C4-2B (cell line): ENCODE measurements at regions not wholly inside any gene's neighbourhood (a gene's known extent, or its start where the extent isn't known, plus 50 kb on each side); places are given as distances from the start of the nearest gene placed in this dataset.

ENCODE experiments used
- H3K27ac ChIP-seq: fragments of 450-650 bp; 2 replicates; pipeline ENCODE4 v1.5.1; 2017
- CTCF ChIP-seq: fragments of 450-650 bp; conservative IDR thresholded peaks from 2 replicates; pipeline ENCODE4 v1.5.1; 2017; ENCODE audit warnings: mild to moderate bottlenecking
- ZFX ChIP-seq: fragments of 450-650 bp; IDR thresholded peaks from 2 replicates; pipeline ENCODE4 v1.6.1; 2017

- H3K27ac ChIP-seq = no peak overlapping the region
- TF ChIP-seq ZFX (no peak), CTCF (no peak)
Measured at GRCh38 chr6:121810158-121811032, 374.9 kb downstream of the GJA1 start.

DNA sequence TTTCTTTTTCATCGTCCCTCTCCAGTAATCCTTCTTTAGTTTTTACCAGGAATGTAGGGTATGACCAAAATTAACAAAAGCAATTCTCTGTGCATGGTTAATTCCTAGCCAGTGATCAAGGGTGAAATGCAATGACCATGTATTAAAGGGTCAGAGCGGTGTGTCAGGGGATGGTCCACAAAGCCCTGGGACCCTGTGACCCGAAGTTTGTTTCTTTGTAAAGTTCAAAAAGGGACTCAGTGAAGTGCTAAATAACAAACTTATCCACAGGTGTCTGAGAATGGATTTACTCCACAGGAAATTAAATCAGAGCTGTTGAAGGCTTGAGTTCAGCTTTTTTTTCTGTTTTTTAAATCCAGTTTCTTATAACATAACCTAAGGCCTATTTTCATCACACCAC is 375.7 kb downstream of the GJA1 start:
- TF ChIP-seq CTCF (no peak), ZFX (no peak)
- H3K27ac ChIP-seq = no peak overlapping the region

DNA sequence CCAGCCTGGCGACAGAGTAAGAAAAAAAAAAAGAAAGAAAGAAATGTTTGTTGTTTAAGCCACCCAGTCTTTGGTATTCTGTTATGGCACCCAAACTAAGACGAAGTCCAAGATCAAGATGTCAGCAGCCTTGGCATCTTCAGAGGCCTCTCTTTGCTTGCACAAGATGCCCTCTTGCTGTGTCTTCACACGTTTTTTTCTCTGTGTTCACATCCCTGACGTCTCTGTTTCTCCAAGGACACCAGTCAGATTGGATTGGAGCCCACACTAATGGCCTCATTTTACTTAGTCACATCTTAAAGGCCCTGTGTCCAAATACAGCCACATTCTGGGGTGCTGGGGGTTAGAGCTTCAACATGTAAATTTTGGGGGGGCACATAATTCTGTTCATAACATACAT is 380.9 kb downstream of the GJA1 start:
- no peak overlapping the region for H3K27ac ChIP-seq
- TF ChIP-seq CTCF (no peak), ZFX (no peak)

- TF ChIP-seq CTCF = no peak
- TF ChIP-seq ZFX = no peak
- H3K27ac ChIP-seq = no peak overlapping the region
Measured at GRCh38 chr6:121816906-121817540, 381.6 kb downstream of the GJA1 start.

DNA sequence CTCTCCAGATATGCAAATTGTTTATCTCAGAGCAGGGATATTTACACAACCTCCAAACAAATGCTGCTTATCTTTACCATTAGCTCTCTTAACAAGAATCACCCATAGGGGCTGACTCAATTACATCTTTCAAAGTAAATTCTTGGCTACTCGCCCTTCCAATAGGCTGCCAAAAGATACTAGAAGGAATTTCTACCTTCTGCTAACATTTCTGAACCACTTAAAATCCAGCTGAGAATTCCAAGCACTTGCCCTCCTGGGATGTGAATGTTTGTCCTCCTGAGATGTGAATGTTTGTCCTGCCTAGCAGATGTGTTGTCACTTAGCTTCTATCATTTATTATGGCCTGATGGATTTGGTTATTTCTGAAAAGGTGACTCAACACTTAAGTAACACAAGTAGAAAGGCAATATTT is 388.0 kb downstream of the GJA1 start:
- TF ChIP-seq CTCF = no peak
- TF ChIP-seq ZFX = no peak
- no peak overlapping the region for H3K27ac ChIP-seq

DNA sequence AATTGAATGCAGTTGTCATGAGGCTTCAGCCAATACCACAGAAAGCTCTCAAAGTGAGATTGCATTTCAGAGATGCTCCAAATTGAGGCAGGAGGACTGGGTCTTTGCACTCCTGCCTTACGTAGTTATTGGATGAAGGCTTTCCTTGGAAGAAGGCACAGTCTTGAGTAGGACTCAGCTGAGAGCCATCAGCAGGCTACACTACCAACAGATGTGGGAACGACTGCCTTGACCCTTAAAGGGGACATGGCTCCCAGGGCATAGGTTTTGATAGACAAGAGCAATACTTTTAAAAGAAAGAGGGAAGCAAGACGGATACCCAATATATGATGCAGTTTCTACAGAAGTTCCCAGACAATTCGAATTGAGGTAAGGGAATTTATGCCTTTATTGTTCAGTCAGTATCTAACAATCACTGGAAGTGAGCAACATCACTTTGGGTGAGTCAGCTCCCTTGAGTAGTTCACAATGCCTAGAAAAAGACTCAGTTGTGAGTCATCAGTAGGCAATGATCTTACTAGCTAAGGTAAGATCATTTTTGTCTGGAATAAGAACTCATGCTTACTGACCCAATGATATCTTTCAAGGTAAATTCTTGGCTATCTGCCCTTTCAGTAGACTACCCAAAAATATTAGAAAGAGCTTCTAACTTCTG is 390.8 kb downstream of the GJA1 start:
- no peak overlapping the region for H3K27ac ChIP-seq
- TF ChIP-seq CTCF = no peak
- TF ChIP-seq ZFX = no peak

DNA sequence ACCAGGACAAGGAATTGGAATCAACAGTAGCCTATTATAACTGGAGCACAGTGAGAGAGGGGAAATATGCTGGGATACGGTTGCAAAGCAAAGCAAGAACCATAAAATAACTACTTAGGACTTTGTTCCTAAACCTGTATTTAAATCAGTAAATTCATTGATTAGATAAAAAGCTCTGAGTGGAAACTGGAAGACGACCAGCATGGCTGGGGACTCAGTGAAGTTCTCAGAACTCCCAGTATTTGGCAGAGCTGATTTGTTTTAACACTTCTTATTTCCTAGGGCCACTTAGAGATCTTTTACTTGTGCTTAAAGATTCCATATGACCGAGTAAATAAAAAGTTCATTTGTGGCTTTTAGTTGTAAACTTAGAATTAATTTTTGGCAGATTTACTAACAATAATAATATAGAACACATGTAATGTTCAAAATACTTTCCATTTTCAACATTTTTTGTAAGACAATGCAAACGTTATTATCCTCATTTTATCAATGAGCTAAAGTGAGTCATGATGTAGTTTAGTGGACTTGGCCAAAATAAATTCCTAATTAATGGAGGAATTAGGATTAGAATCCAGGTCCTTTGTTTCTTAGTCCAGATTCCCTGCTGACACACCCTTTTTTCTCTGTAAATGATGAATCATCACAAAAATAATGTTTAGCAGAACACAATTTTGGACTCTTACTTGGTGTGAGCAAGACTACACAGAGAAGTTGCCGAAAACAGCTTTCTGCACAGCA is 392.9 kb downstream of the GJA1 start:
- H3K27ac ChIP-seq = no peak overlapping the region
- TF ChIP-seq ZFX = no peak
- TF ChIP-seq CTCF = no peak
